Fibroblast of the aortic adventitia (primary cell): ENCODE measurements at regions not wholly inside any gene's neighbourhood (a gene's known extent, or its start where the extent isn't known, plus 50 kb on each side); places are given as distances from the start of the nearest gene placed in this dataset.
"Not testable (repeated sequence)": the region's sequence is repeated elsewhere in the genome, so short reads cannot be mapped to it uniquely, and the experiment has no call there.

Experiments used
- DNase-seq: peaks from one replicate; pipeline ENCODE4 v3.0.0-alpha.2; 2010; ENCODE audit warnings: low read depth
- H3K4me3 ChIP-seq: 2 replicates; pipeline ENCODE4 v1.5.1; 2011; ENCODE audit warnings: low read depth, mild to moderate bottlenecking, control low read depth, low read length, moderate library complexity
- CTCF ChIP-seq: IDR thresholded peaks from 2 replicates; pipeline ENCODE4 v1.5.1; 2011; ENCODE audit warnings: mild to moderate bottlenecking, low read length, control low read depth, inconsistent platforms; ENCODE audit not compliant: insufficient read depth

- H3K4me3 ChIP-seq: no peak overlapping the region
- TF ChIP-seq CTCF: no peak
- no peak for DNase-seq
Observed at GRCh38 chr14:88981948-88982347, 157.5 kb downstream of the TTC8 start.

GRCh38 chr14:88983755-88984154, 159.3 kb downstream of the TTC8 start:
- no peak for TF ChIP-seq CTCF
- DNase-seq: peak; percentile 82

GRCh38 chr14:88985654-88986053, 161.2 kb downstream of the TTC8 start:
- H3K4me3 ChIP-seq: no peak overlapping the region
- DNase-seq: peak; percentile 18
- no peak for TF ChIP-seq CTCF

More at GRCh38 chr14:88983755-88984154, 159.3 kb downstream of the TTC8 start:
- no peak overlapping the region for H3K4me3 ChIP-seq

- no peak for TF ChIP-seq CTCF
- H3K4me3 ChIP-seq: no peak overlapping the region
- peak; percentile 69 for DNase-seq
Observed at GRCh38 chr14:88986146-88986841, 161.8 kb downstream of the TTC8 start.

- DNase-seq, H3K4me3 ChIP-seq: not testable (repeated sequence)
Observed at GRCh38 chr14:88986908-88987307, 162.5 kb downstream of the TTC8 start.

- no peak overlapping the region for H3K4me3 ChIP-seq
- DNase-seq: no peak
- no peak for TF ChIP-seq CTCF
Observed at GRCh38 chr14:88987516-88987915, 163.1 kb downstream of the TTC8 start.

- no peak for TF ChIP-seq CTCF
- DNase-seq: no peak
- H3K4me3 ChIP-seq: no peak overlapping the region
Observed at GRCh38 chr14:88989911-88990310, 165.5 kb downstream of the TTC8 start.
